Mesendoderm (in vitro differentiated cells): ENCODE measurements at regions not wholly inside any gene's neighbourhood (a gene's known extent, or its start where the extent isn't known, plus 50 kb on each side); places are given as distances from the start of the nearest gene placed in this dataset.

ENCODE experiments used
- DNase-seq: peaks from one replicate; pipeline ENCODE4 v3.0.0; 2013
- H2AK5ac ChIP-seq: 2 replicates; pipeline ENCODE4 v1.6.1; 2013; ENCODE audit warnings: low read length, inconsistent platforms
- H2BK120ac ChIP-seq: 2 replicates; pipeline ENCODE4 v1.6.1; 2013; ENCODE audit warnings: low read depth, mild to moderate bottlenecking, low read length, moderate library complexity, mixed read lengths
- H2BK15ac ChIP-seq: replicated peaks from 2 replicates; pipeline ENCODE4 v1.6.1; 2013; ENCODE audit warnings: low read depth, mild to moderate bottlenecking, moderate library complexity
- H2BK5ac ChIP-seq: 2 replicates; pipeline ENCODE4 v1.6.1; 2013; ENCODE audit warnings: low read length, inconsistent platforms
- H3K18ac ChIP-seq: 2 replicates; pipeline ENCODE4 v1.6.1; 2013; ENCODE audit warnings: mild to moderate bottlenecking, low read length, mixed read lengths
- H3K23ac ChIP-seq: one replicate; pipeline ENCODE4 v1.6.1; 2013; ENCODE audit warnings: low read length
- H3K27ac ChIP-seq: 2 replicates; pipeline ENCODE4 v1.5.1; 2013; ENCODE audit warnings: low read depth, mild to moderate bottlenecking, inconsistent platforms, low read length, moderate library complexity
- H3K27me3 ChIP-seq: 2 replicates; pipeline ENCODE4 v1.6.1; 2013; ENCODE audit warnings: low read length, control low read depth, mild to moderate bottlenecking, inconsistent platforms; ENCODE audit not compliant: insufficient read depth, poor library complexity
- H3K36me3 ChIP-seq: 2 replicates; pipeline ENCODE4 v1.6.1; 2013; ENCODE audit warnings: low read length, inconsistent platforms; ENCODE audit not compliant: control insufficient read depth, insufficient read depth
- H3K4ac ChIP-seq: one replicate; pipeline ENCODE4 v1.6.1; 2013; ENCODE audit warnings: low read depth, mild to moderate bottlenecking, low read length, moderate library complexity
- H3K4me1 ChIP-seq: 2 replicates; pipeline ENCODE4 v1.6.1; 2013; ENCODE audit warnings: low read depth, low read length, inconsistent platforms; ENCODE audit not compliant: control insufficient read depth
- H3K4me2 ChIP-seq: 2 replicates; pipeline ENCODE4 v1.6.1; 2013; ENCODE audit warnings: low read length
- H3K4me3 ChIP-seq: 2 replicates; pipeline ENCODE4 v1.5.1; 2013; ENCODE audit warnings: mild to moderate bottlenecking, low read length
- H3K56ac ChIP-seq: one replicate; pipeline ENCODE4 v1.6.1; 2013; ENCODE audit warnings: low read length
- H3K79me1 ChIP-seq: 2 replicates; pipeline ENCODE4 v1.6.1; 2013; ENCODE audit warnings: low read length, inconsistent platforms
- H3K79me2 ChIP-seq: 2 replicates; pipeline ENCODE4 v1.6.1; 2013; ENCODE audit warnings: mild to moderate bottlenecking, low read length; ENCODE audit not compliant: control insufficient read depth, insufficient read depth
- H3K9ac ChIP-seq: 2 replicates; pipeline ENCODE4 v1.6.1; 2013; ENCODE audit warnings: low read length, inconsistent platforms
- H4K5ac ChIP-seq: one replicate; pipeline ENCODE4 v1.6.1; 2013; ENCODE audit warnings: low read length
- H4K8ac ChIP-seq: one replicate; pipeline ENCODE4 v1.6.1; 2013; ENCODE audit warnings: low read depth, mild to moderate bottlenecking, control low read depth, low read length, moderate library complexity
- WGBS: extraction: QIAGEN DNeasy Blood & Tissue Kit; methylation state at CpG from one replicate; pipeline ENCODE4 v1.1.7; 2013; ENCODE audit warnings: low lambda C conversion rate, missing lambda C conversion rate; ENCODE audit not compliant: insufficient coverage; ENCODE audit errors: extremely low coverage; 5-methylcytosine and 5-hydroxymethylcytosine counted together

DNA sequence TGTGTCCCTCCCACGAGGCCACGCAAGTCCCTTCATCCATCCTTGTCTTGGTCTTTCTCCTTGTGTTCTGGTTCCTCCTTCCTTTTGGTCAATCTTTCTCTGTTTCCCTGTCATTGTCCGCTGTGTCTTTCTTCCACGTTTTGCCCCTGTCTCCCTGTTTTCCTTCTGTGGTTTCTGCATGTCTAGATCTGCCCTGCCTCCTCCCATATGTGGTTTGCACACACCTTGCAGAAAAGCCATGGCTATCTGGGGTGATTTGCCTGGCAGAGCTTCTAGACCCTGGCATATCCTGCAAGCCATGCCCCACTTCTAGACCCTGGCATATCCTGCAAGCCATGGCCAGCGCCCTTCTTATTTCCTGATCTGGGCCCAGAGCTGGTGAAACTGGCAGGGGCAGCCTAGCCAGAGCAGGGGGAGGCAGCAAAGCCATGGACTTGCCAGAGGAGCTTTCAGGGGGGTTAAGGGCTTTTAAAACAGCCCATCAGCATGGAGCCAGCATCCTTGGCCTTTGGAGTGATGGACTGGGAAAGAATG, 131.6 kb upstream of the NECTIN1 start:
- H3K27me3 ChIP-seq: no peaks in the 10 kb centered on the region
- H3K18ac ChIP-seq: no peak overlapping the region
- no peak overlapping the region for H2BK120ac ChIP-seq
- no peak overlapping the region for H4K8ac ChIP-seq
- H4K5ac ChIP-seq: no peak overlapping the region
- no peak overlapping the region for H2AK5ac ChIP-seq
- no peak overlapping the region for H2BK5ac ChIP-seq
- H3K79me1 ChIP-seq: no peaks in the 10 kb centered on the region
- H3K4ac ChIP-seq: no peak overlapping the region
- WGBS: no CpG with 5 or more reads among the region's 5 CpGs
- H3K79me2 ChIP-seq: no peaks in the 10 kb centered on the region
- no peak overlapping the region for H3K4me3 ChIP-seq
- no peak for DNase-seq
- H2BK15ac ChIP-seq: no peak overlapping the region
- H3K27ac ChIP-seq: no peak overlapping the region
- no peak overlapping the region for H3K56ac ChIP-seq
- H3K9ac ChIP-seq: no peak overlapping the region
- H3K23ac ChIP-seq: no peak overlapping the region
- no peak overlapping the region for H3K4me2 ChIP-seq
- no peaks in the 10 kb centered on the region for H3K36me3 ChIP-seq
- H3K4me1 ChIP-seq: no peaks in the 10 kb centered on the region

DNA sequence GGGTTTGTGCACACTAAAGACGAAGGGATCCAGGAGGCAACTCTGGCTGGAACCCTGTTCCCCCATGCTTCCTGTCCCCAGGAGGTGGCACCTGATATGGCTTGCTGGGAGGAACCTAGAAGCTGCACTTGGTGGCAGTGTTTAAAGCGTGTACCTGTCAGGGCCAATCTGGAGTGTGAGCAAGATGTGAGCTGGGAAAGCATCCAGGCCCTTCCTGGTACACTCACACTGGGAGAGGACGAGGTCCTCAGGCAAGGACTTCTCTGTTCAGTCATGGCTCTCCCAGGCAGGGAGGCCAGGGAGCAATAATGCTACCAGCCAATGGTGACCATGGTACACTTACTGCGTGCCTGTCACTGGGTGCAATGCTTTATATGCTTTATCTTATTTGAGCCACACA, 130.7 kb upstream of the NECTIN1 start:
- H4K5ac ChIP-seq: no peak overlapping the region
- H3K4me2 ChIP-seq: no peak overlapping the region
- no peaks in the 10 kb centered on the region for H3K27me3 ChIP-seq
- H4K8ac ChIP-seq: no peak overlapping the region
- H3K79me1 ChIP-seq: no peaks in the 10 kb centered on the region
- H2BK120ac ChIP-seq: no peak overlapping the region
- H2BK15ac ChIP-seq: no peak overlapping the region
- DNase-seq: no peak
- H3K4ac ChIP-seq: no peak overlapping the region
- H3K79me2 ChIP-seq: no peaks in the 10 kb centered on the region
- no peak overlapping the region for H3K23ac ChIP-seq
- WGBS: no CpG with 5 or more reads among the region's 4 CpGs
- no peak overlapping the region for H3K56ac ChIP-seq
- H3K36me3 ChIP-seq: no peaks in the 10 kb centered on the region
- H3K9ac ChIP-seq: no peak overlapping the region
- no peak overlapping the region for H3K27ac ChIP-seq
- no peak overlapping the region for H3K18ac ChIP-seq
- H3K4me3 ChIP-seq: no peak overlapping the region
- no peak overlapping the region for H2BK5ac ChIP-seq
- H3K4me1 ChIP-seq: no peaks in the 10 kb centered on the region
- H2AK5ac ChIP-seq: no peak overlapping the region

DNA sequence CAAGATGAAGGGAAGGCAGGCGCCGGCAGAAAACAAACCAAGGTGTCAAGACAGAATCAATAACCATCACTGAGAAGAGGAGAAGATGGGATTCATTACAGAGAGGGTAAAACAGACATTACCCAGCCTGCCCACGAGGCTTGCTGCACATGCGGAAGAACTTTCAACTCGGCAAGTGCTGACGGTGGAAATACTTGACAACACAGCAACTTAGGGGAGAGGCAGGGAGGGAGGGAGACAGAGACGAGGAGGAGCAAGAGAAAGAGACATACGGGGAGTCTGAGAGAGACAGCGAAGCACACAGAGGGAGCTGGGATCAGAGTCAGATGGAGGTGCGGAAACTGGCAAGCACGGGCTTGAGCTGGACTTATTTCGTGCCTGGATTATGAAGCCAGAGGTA, 129.3 kb upstream of the NECTIN1 start:
- Histone ChIP-seq H3K23ac (no peak overlapping the region), H3K27me3 (no peaks in the 10 kb centered on the region), H4K5ac (no peak overlapping the region), H3K56ac (no peak overlapping the region), H2BK120ac (no peak overlapping the region), H2AK5ac (no peak overlapping the region), H3K36me3 (no peaks in the 10 kb centered on the region), H4K8ac (no peak overlapping the region), H3K79me1 (no peaks in the 10 kb centered on the region), H3K79me2 (no peaks in the 10 kb centered on the region), H3K4me1 (no peaks in the 10 kb centered on the region), H2BK15ac (no peak overlapping the region), H3K4ac (no peak overlapping the region), H3K4me3 (no peak overlapping the region), H3K4me2 (no peak overlapping the region), H2BK5ac (no peak overlapping the region), H3K9ac (no peak overlapping the region), H3K18ac (no peak overlapping the region), H3K27ac (no peak overlapping the region)
- no CpG with 5 or more reads among the region's 12 CpGs for WGBS
- DNase-seq: no peak

GRCh38 chr11:119856681-119857485, 127.9 kb upstream of the NECTIN1 start:
- Histone ChIP-seq H3K56ac (no peak overlapping the region), H3K36me3 (no peaks in the 10 kb centered on the region), H3K4me3 (no peak overlapping the region), H3K4ac (no peak overlapping the region), H3K79me2 (no peaks in the 10 kb centered on the region), H2BK15ac (no peak overlapping the region), H3K27me3 (no peaks in the 10 kb centered on the region), H3K4me1 (no peaks in the 10 kb centered on the region), H3K23ac (no peak overlapping the region), H3K18ac (no peak overlapping the region), H2BK120ac (no peak overlapping the region), H4K8ac (no peak overlapping the region), H3K27ac (no peak overlapping the region), H2BK5ac (no peak overlapping the region), H4K5ac (no peak overlapping the region), H3K4me2 (no peak overlapping the region), H3K9ac (no peak overlapping the region), H3K79me1 (no peaks in the 10 kb centered on the region), H2AK5ac (no peak overlapping the region)
- DNase-seq: no peak
- no CpG with 5 or more reads among the region's 10 CpGs for WGBS

GRCh38 chr11:119855066-119855465, 126.1 kb upstream of the NECTIN1 start:
- Histone ChIP-seq H3K18ac (no peak overlapping the region), H3K27me3 (no peaks in the 10 kb centered on the region)
- no peak for DNase-seq

GRCh38 chr11:119854521-119854920, 125.5 kb upstream of the NECTIN1 start:
- H3K56ac ChIP-seq: no peak overlapping the region
- H3K4ac ChIP-seq: no peak overlapping the region
- no peak overlapping the region for H3K9ac ChIP-seq
- H3K27ac ChIP-seq: no peak overlapping the region
- H3K4me3 ChIP-seq: no peak overlapping the region
- no peaks in the 10 kb centered on the region for H3K4me1 ChIP-seq
- no peak overlapping the region for H2AK5ac ChIP-seq
- no peaks in the 10 kb centered on the region for H3K79me2 ChIP-seq
- H3K4me2 ChIP-seq: no peak overlapping the region
- no peak overlapping the region for H4K5ac ChIP-seq
- no peaks in the 10 kb centered on the region for H3K27me3 ChIP-seq
- no peak overlapping the region for H4K8ac ChIP-seq
- WGBS: no CpG with 5 or more reads among the region's 7 CpGs
- no peaks in the 10 kb centered on the region for H3K36me3 ChIP-seq
- no peak overlapping the region for H2BK120ac ChIP-seq
- no peak for DNase-seq
- H3K18ac ChIP-seq: no peak overlapping the region
- H2BK15ac ChIP-seq: no peak overlapping the region
- H3K79me1 ChIP-seq: no peaks in the 10 kb centered on the region
- no peak overlapping the region for H3K23ac ChIP-seq
- no peak overlapping the region for H2BK5ac ChIP-seq

More at GRCh38 chr11:119855066-119855465, 126.1 kb upstream of the NECTIN1 start:
- Histone ChIP-seq H2BK15ac (no peak overlapping the region), H3K4me2 (no peak overlapping the region), H3K4ac (no peak overlapping the region), H3K56ac (no peak overlapping the region), H3K9ac (no peak overlapping the region), H2BK120ac (no peak overlapping the region), H4K8ac (no peak overlapping the region), H2AK5ac (no peak overlapping the region), H3K36me3 (no peaks in the 10 kb centered on the region), H3K4me1 (no peaks in the 10 kb centered on the region), H3K27ac (no peak overlapping the region), H3K79me1 (no peaks in the 10 kb centered on the region), H2BK5ac (no peak overlapping the region), H3K23ac (no peak overlapping the region), H4K5ac (no peak overlapping the region), H3K79me2 (no peaks in the 10 kb centered on the region), H3K4me3 (no peak overlapping the region)
- WGBS: no CpG with 5 or more reads among the region's 1 CpG
